Esophagus muscularis mucosa (tissue), 4 donors: ENCODE measurements at regions not wholly inside any gene's neighbourhood (a gene's known extent, or its start where the extent isn't known, plus 50 kb on each side); places are given as distances from the start of the nearest gene placed in this dataset.

Experiments used
- DNase-seq: peaks from one replicate; pipeline ENCODE4 v3.0.0-alpha.2; 2017; ENCODE audit errors: extremely low spot score
- H3K27ac ChIP-seq, 4 donors: fragments of 200-600 bp; sonication (generic); replicated peaks in 1 of 4; 1 replicate in 3 of 4; 2 replicates in 1 of 4; pipeline ENCODE4 v1.5.1; 2016 to 2019; ENCODE audit warnings: mild to moderate bottlenecking in 1 of 4
- H3K27me3 ChIP-seq, 4 donors: fragments of 200-600 bp; sonication (generic); one replicate each; pipeline versions ENCODE4 v1.5.1 to v1.6.0; 2016 to 2019
- H3K36me3 ChIP-seq, 4 donors: fragments of 200-600 bp; sonication (generic); one replicate each; pipeline ENCODE4 v1.5.1; 2016 to 2019
- H3K4me1 ChIP-seq, 4 donors: fragments of 200-600 bp; sonication (generic); one replicate each; pipeline ENCODE4 v1.5.1; 2016 to 2019
- H3K4me3 ChIP-seq, 4 donors: fragments of 200-600 bp; sonication (generic); 1 replicate in 2 of 4; 2 replicates in 2 of 4; pipeline ENCODE4 v1.5.1; 2016 to 2019; ENCODE audit warnings: mild to moderate bottlenecking in 4 of 4, moderate library complexity in 1 of 4
- H3K9me3 ChIP-seq, 4 donors: fragments of 200-600 bp; sonication (generic); 1 replicate in 3 of 4; 2 replicates in 1 of 4; pipeline ENCODE4 v1.5.1; 2016 to 2019
- EP300 ChIP-seq: sonication (generic); formaldehyde crosslinking; IDR thresholded peaks from one replicate; pipeline ENCODE4 v1.6.1; 2017; ENCODE audit warnings: antibody characterized with exemption
- POLR2A ChIP-seq: fragments of 450-650 bp; IDR thresholded peaks from one replicate; pipeline ENCODE4 v1.6.1; 2017; ENCODE audit warnings: antibody characterized with exemption, moderate library complexity, mild to moderate bottlenecking, low read depth
- POLR2AphosphoS5 ChIP-seq, 2 donors: sonication (generic); formaldehyde crosslinking; IDR thresholded peaks; one replicate each; pipeline ENCODE4 v1.6.1; 2017; ENCODE audit warnings: antibody characterized with exemption in 2 of 2
- WGBS: methylation state at CpG from one replicate; pipeline ENCODE4 v1.1.5; 2018; 5-methylcytosine and 5-hydroxymethylcytosine counted together
- intact Hi-C: fragments of 100-400 bp; cut with DNase I; formaldehyde crosslinking; loops from one replicate; pipeline ENCODE4 v1.15.1; 2023
- TF ChIP-seq, protein P1 (sequence below), 3 experiments: fragments of 200-600 bp in 2 of 3; fragments of 450-650 bp in 1 of 3; sonication (generic) in 2 of 3; IDR thresholded peaks; one replicate each; pipeline ENCODE4 v1.5.1; 2017 to 2019; ENCODE audit warnings: antibody characterized with exemption in 3 of 3, mild to moderate bottlenecking in 2 of 3, moderate library complexity in 1 of 3

DNA sequence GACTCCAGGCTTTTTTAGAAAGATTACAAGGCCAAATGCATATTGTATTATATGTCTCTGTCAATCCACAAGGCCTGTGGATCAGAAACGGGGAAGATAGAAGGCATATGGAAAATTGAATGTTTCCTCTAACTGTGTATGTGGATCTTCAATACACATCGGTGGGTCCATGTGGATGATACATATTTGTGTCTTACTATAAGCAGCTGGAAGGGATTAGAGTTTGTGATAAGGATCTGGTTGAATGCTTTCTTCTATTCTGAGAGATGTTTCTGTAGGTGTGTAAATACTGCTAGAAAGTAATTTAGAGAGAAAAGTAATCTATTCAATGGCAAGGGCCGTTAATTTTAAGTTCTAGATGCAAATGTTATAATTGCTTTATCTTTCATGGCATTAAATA is 137.8 kb upstream of the AKR1E2 start:
- no peaks in the 10 kb centered on the region for H3K27me3 ChIP-seq
- no peak overlapping the region for H3K27ac ChIP-seq
- H3K4me1 ChIP-seq, result peaks cover 4 to 23% (median 14%) of the 10 kb centered on the region in 4 donors
- intact Hi-C loops, result loop anchor here (5.0 kb wide), 1 partner anchor 74 kb away; no protein-coding TSS in a partner anchor
- H3K4me3 ChIP-seq, result no peak overlapping the region
- TF ChIP-seq POLR2A, result no peak
- TF ChIP-seq, protein P1, sequence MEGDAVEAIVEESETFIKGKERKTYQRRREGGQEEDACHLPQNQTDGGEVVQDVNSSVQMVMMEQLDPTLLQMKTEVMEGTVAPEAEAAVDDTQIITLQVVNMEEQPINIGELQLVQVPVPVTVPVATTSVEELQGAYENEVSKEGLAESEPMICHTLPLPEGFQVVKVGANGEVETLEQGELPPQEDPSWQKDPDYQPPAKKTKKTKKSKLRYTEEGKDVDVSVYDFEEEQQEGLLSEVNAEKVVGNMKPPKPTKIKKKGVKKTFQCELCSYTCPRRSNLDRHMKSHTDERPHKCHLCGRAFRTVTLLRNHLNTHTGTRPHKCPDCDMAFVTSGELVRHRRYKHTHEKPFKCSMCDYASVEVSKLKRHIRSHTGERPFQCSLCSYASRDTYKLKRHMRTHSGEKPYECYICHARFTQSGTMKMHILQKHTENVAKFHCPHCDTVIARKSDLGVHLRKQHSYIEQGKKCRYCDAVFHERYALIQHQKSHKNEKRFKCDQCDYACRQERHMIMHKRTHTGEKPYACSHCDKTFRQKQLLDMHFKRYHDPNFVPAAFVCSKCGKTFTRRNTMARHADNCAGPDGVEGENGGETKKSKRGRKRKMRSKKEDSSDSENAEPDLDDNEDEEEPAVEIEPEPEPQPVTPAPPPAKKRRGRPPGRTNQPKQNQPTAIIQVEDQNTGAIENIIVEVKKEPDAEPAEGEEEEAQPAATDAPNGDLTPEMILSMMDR (IDR thresholded peaks at IDR 0.05), result no peak
- TF ChIP-seq EP300, result no peak
- TF ChIP-seq POLR2AphosphoS5 (IDR thresholded peaks at IDR 0.05), result no peak
- no peaks in the 10 kb centered on the region for H3K9me3 ChIP-seq
- WGBS, result 77% methylated on average over 3 of the region's 3 CpGs
- no peaks in the 10 kb centered on the region for H3K36me3 ChIP-seq
- no peak for DNase-seq

DNA sequence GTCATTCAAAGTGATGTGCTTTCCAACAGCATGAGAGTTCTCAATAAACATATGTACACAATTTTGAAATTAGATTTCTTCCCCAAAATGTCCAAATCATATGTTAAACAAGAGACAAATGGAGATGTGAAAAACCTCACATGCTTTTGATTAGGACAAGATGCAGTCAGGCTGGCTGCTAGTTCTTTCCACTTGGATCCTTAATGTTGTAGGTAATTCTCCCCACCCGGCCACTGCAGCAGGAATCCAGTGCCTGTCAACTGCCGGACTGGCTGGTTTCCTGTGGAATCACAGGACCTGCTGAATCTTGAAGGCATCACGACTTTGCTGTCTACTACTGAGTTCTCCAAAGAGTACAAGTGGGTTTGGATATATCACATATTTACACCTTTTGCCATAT is 138.6 kb upstream of the AKR1E2 start:
- H3K27ac ChIP-seq, result no peak overlapping the region
- no peak for TF ChIP-seq POLR2AphosphoS5 (IDR thresholded peaks at IDR 0.05)
- TF ChIP-seq EP300, result no peak
- TF ChIP-seq POLR2A, result no peak
- TF ChIP-seq, protein P1 (IDR thresholded peaks at IDR 0.05), result no peak
- DNase-seq, result no peak
- H3K27me3 ChIP-seq, result no peaks in the 10 kb centered on the region
- H3K9me3 ChIP-seq, result no peaks in the 10 kb centered on the region
- no peaks in the 10 kb centered on the region for H3K36me3 ChIP-seq
- WGBS, result 61% methylated on average over 3 of the region's 3 CpGs
- intact Hi-C loops, result loop anchor here (5.0 kb wide), 1 partner anchor 75 kb away; no protein-coding TSS in a partner anchor
- H3K4me3 ChIP-seq, result no peak overlapping the region
- peaks cover 4 to 23% (median 14%) of the 10 kb centered on the region in 4 donors for H3K4me1 ChIP-seq

DNA sequence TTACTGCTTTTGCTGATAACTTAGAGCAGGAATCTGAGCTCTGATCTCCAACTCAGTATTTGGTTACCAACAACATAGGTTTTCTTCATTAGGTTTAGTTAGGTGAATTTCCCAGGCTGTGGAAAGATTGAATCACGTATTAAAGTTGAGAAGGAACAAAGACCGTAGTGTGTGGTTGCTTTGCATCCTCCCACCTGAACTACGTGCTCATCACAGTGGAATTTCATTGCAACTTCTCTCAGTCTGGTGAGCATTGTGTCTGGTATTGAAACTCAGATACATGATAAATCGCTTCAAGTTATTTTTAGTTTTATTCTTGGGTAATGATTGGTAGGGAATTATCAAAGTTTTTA is 139.4 kb upstream of the AKR1E2 start:
- H3K9me3 ChIP-seq, result no peaks in the 10 kb centered on the region
- H3K27me3 ChIP-seq, result no peaks in the 10 kb centered on the region
- H3K27ac ChIP-seq, result no peak overlapping the region
- no peaks in the 10 kb centered on the region for H3K36me3 ChIP-seq
- TF ChIP-seq POLR2AphosphoS5 (IDR thresholded peaks at IDR 0.05) (no peak), EP300 (no peak), POLR2A (no peak)
- TF ChIP-seq, protein P1 (IDR thresholded peaks at IDR 0.05), result no peak
- no peak for DNase-seq
- no peak overlapping the region for H3K4me3 ChIP-seq
- intact Hi-C loops, result loop anchor here (5.0 kb wide), 1 partner anchor 76 kb away; no protein-coding TSS in a partner anchor
- WGBS, result 60% methylated on average over 4 of the region's 4 CpGs
- peaks cover 4 to 23% (median 14%) of the 10 kb centered on the region in 4 donors for H3K4me1 ChIP-seq

DNA sequence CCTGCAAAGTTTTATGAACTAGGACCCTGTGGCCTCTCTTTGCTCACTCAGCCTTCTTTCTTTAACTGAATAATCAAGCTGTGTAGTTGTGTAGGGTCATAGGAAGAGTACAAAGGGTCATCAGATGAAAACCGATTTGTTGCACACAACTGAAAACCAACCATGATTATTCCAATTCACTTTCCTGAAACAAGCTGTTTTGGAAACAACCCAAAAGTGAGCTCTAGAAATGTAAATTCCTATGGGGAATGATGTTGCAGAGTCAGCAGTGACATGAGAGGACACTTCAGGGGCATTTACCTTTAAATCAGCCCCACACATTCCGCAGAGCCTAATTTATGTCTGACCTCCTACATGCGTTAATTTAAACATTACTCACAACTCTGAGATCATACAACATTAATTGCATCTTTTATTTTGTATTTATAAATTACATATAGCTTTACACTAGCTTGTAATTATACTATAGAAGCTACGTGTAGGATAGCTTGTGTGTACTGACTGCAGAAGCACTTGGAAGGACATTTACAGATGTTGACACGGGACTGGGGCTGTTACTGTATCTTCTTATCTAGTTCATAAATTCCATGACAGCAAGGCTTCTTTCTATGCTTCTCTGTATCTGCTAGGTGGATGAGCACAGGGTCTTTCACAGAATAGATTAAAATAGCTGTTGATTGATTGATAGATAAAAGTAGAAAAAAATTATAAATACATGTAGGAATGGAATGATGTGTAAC is 139.9 kb upstream of the AKR1E2 start:
- H3K9me3 ChIP-seq, result no peaks in the 10 kb centered on the region
- intact Hi-C loops, result loop anchor here (5.0 kb wide), 1 partner anchor 76 kb away; no protein-coding TSS in a partner anchor
- DNase-seq, result no peak
- H3K4me1 ChIP-seq, result peaks cover 4 to 23% (median 14%) of the 10 kb centered on the region in 4 donors
- no peak overlapping the region for H3K4me3 ChIP-seq
- TF ChIP-seq POLR2AphosphoS5 (IDR thresholded peaks at IDR 0.05), result no peak
- no peak for TF ChIP-seq EP300
- TF ChIP-seq, protein P1 (IDR thresholded peaks at IDR 0.05), result no peak
- no peak for TF ChIP-seq POLR2A
- 83% methylated on average over 5 of the region's 5 CpGs for WGBS
- no peaks in the 10 kb centered on the region for H3K36me3 ChIP-seq
- no peaks in the 10 kb centered on the region for H3K27me3 ChIP-seq
- H3K27ac ChIP-seq, result no peak overlapping the region
